ENCODE measurements at regions not wholly inside any gene's neighbourhood (a gene's known extent, or its start where the extent isn't known, plus 50 kb on each side); places are given as distances from the start of the nearest gene placed in this dataset.

DNA sequence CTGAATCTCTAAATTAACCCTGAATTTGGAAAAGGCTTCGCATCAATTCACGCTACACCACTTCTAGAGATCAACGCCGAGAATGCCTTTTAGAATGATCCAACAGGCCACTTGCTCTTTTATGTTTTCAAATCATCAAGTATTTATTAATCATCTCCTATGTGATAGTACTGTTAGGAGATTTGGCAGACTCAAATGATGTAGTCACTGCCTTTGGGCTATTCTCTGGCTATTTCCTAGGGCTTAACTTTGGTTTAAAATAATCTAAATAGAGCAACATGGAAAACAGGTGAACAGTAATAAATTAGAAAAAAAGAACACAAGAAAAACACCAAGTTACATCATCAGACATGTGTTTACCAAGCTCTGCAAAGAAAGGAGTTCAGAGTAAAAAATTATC, 140.3 kb downstream of the TENT5A start:
- no peak overlapping the region for H3K27ac Mint-ChIP-seq (ENCODE audit: low read depth, unreplicated experiment)
- ChIA-PET POLR2A (no interaction called here), CTCF (interaction anchor here (0.8 kb wide), 1 partner anchor 11 kb away, joined by 4 read pairs; no protein-coding TSS in a partner anchor)
- H3K4me1 Mint-ChIP-seq (ENCODE audit: insufficient read depth, unreplicated experiment), result peaks cover 6% of the 10 kb centered on the region
- no peak for DNase-seq (ENCODE audit: unreplicated experiment)
- TF ChIP-seq, protein P1, sequence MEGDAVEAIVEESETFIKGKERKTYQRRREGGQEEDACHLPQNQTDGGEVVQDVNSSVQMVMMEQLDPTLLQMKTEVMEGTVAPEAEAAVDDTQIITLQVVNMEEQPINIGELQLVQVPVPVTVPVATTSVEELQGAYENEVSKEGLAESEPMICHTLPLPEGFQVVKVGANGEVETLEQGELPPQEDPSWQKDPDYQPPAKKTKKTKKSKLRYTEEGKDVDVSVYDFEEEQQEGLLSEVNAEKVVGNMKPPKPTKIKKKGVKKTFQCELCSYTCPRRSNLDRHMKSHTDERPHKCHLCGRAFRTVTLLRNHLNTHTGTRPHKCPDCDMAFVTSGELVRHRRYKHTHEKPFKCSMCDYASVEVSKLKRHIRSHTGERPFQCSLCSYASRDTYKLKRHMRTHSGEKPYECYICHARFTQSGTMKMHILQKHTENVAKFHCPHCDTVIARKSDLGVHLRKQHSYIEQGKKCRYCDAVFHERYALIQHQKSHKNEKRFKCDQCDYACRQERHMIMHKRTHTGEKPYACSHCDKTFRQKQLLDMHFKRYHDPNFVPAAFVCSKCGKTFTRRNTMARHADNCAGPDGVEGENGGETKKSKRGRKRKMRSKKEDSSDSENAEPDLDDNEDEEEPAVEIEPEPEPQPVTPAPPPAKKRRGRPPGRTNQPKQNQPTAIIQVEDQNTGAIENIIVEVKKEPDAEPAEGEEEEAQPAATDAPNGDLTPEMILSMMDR (IDR thresholded peaks at IDR 0.05; ENCODE audit: unreplicated experiment), result no peak
- H3K9me3 Mint-ChIP-seq (ENCODE audit: unreplicated experiment), result no peaks in the 10 kb centered on the region
- no peak overlapping the region for H3K4me3 Mint-ChIP-seq (ENCODE audit: unreplicated experiment)
- no TSS peak for BruUV-seq (replicated peaks)
- intact Hi-C loops (cut with micrococcal nuclease), result no loop called here
- no peaks in the 10 kb centered on the region for H3K36me3 Mint-ChIP-seq (ENCODE audit: insufficient read depth, unreplicated experiment)
- no peaks in the 10 kb centered on the region for H3K27me3 Mint-ChIP-seq (ENCODE audit: insufficient read depth, unreplicated experiment)

DNA sequence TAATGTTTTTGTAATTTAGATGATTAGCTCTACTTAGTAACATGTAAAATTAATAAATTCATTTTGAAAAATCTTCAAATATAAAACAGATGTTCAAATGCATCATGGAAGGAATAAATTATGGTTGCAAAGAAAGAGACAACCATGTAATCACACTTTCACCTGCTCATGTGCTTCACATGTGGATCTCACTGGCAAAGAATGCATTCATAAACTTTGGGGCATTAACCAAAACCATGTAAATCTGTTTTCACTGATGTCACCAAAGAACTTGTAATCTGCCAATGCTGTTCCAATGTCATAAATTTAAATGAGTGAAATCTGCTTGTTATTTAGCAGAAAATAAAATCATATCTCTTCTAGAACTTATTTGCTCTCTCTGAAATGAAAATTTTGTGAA, 142.7 kb downstream of the TENT5A start:
- TF ChIP-seq, protein P1 (IDR thresholded peaks at IDR 0.05; ENCODE audit: unreplicated experiment), result no peak
- Mint-ChIP-seq H3K9me3 (ENCODE audit: unreplicated experiment) (no peaks in the 10 kb centered on the region), H3K4me1 (ENCODE audit: insufficient read depth, unreplicated experiment) (peaks cover 6% of the 10 kb centered on the region), H3K27me3 (ENCODE audit: insufficient read depth, unreplicated experiment) (no peaks in the 10 kb centered on the region), H3K27ac (ENCODE audit: low read depth, unreplicated experiment) (no peak overlapping the region), H3K4me3 (ENCODE audit: unreplicated experiment) (no peak overlapping the region), H3K36me3 (ENCODE audit: insufficient read depth, unreplicated experiment) (no peaks in the 10 kb centered on the region)
- CTCF ChIA-PET, result no interaction called here
- no TSS peak for BruUV-seq (replicated peaks)
- POLR2A ChIA-PET, result no interaction called here
- DNase-seq (ENCODE audit: unreplicated experiment), result no peak
- intact Hi-C loops (cut with micrococcal nuclease), result no loop called here

DNA sequence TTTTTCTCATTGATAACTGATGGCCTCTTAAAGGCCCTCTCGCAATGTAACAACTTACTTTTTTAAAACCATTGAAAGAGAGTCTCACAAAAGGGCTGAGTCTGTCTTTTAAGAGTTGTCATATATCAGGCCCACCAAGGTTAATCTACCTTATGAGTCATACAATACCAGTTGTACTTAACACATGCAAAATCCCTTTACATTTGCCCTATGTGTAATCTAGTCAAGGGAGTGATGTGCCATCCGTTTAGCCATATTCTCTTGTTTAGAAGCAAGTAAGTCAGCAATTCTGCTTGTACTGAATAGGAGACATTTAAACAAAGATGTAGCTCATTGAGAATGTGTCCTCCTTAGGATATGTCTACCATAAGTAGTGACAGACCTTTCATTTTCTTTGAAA, 143.7 kb downstream of the TENT5A start:
- POLR2A ChIA-PET, result no interaction called here
- H3K4me1 Mint-ChIP-seq (ENCODE audit: insufficient read depth, unreplicated experiment), result peaks cover 4% of the 10 kb centered on the region
- no peaks in the 10 kb centered on the region for H3K27me3 Mint-ChIP-seq (ENCODE audit: insufficient read depth, unreplicated experiment)
- BruUV-seq (replicated peaks), result no TSS peak
- no peak overlapping the region for H3K27ac Mint-ChIP-seq (ENCODE audit: low read depth, unreplicated experiment)
- no peak overlapping the region for H3K4me3 Mint-ChIP-seq (ENCODE audit: unreplicated experiment)
- peak; percentile 3 for DNase-seq (ENCODE audit: unreplicated experiment)
- CTCF ChIA-PET, result no interaction called here
- TF ChIP-seq, protein P1 (IDR thresholded peaks at IDR 0.05; ENCODE audit: unreplicated experiment), result no peak
- H3K36me3 Mint-ChIP-seq (ENCODE audit: insufficient read depth, unreplicated experiment), result no peaks in the 10 kb centered on the region
- intact Hi-C loops (cut with micrococcal nuclease), result no loop called here
- H3K9me3 Mint-ChIP-seq (ENCODE audit: unreplicated experiment), result peaks cover 8% of the 10 kb centered on the region

DNA sequence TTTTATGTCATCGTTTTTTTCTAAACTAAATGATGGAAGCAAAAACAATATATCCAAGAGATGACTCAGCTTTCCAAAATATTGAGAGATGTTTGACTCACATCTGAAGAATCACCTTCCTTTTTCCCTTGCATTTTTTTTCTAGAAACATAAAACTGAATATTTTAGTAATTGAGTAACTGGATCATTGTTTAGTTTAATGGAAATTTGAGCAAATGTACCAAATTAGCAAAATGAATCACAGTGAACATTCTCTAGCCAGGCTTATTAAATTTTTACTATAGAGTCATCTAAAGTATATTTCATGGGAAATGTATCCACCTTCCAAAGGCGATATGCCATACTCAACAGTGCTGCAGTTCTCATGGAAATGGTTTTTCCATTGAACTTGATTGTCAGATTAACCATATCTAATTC, 145.5 kb downstream of the TENT5A start:
- intact Hi-C loops (cut with micrococcal nuclease), result no loop called here
- no TSS peak for BruUV-seq (replicated peaks)
- Mint-ChIP-seq H3K4me3 (ENCODE audit: unreplicated experiment) (no peak overlapping the region), H3K27me3 (ENCODE audit: insufficient read depth, unreplicated experiment) (no peaks in the 10 kb centered on the region), H3K27ac (ENCODE audit: low read depth, unreplicated experiment) (no peak overlapping the region), H3K4me1 (ENCODE audit: insufficient read depth, unreplicated experiment) (no peaks in the 10 kb centered on the region), H3K36me3 (ENCODE audit: insufficient read depth, unreplicated experiment) (no peaks in the 10 kb centered on the region), H3K9me3 (ENCODE audit: unreplicated experiment) (peaks cover 10% of the 10 kb centered on the region)
- CTCF ChIA-PET, result interaction anchor here (0.6 kb wide), 1 partner anchor 138 kb away, joined by 3 read pairs; no protein-coding TSS in a partner anchor
- TF ChIP-seq, protein P1 (IDR thresholded peaks at IDR 0.05; ENCODE audit: unreplicated experiment), result no peak
- DNase-seq (ENCODE audit: unreplicated experiment), result peak; percentile 27
- POLR2A ChIA-PET, result no interaction called here

Data from MCF 10A (cell line).